ENCODE measurements at regions not wholly inside any gene's neighbourhood (a gene's known extent, or its start where the extent isn't known, plus 50 kb on each side); places are given as distances from the start of the nearest gene placed in this dataset.
"Not testable (repeated sequence)": the region's sequence is repeated elsewhere in the genome, so short reads cannot be mapped to it uniquely, and the experiment has no call there.

- no peaks in the 10 kb centered on the region for H3K36me3 ChIP-seq (ENCODE audit: insufficient read depth, low read length)
- H3K4me2 ChIP-seq (ENCODE audit: low read length), result no peak overlapping the region
- H3K9ac ChIP-seq (ENCODE audit: low read depth, low read length), result no peak overlapping the region
- H3K4me1 ChIP-seq (ENCODE audit: control insufficient read depth, insufficient read depth, low read length), result no peaks in the 10 kb centered on the region
- no peaks in the 10 kb centered on the region for H3K9me3 ChIP-seq (replicated peaks; ENCODE audit: low read length)
- no peaks in the 10 kb centered on the region for H3K27me3 ChIP-seq (ENCODE audit: control insufficient read depth, insufficient read depth, low read length)
- no peak overlapping the region for H3K4me3 ChIP-seq (ENCODE audit: low read length)
These were observed 793.5 kb upstream of the CNTN5 start for GRCh38 chr11:98227278-98227677.

DNA sequence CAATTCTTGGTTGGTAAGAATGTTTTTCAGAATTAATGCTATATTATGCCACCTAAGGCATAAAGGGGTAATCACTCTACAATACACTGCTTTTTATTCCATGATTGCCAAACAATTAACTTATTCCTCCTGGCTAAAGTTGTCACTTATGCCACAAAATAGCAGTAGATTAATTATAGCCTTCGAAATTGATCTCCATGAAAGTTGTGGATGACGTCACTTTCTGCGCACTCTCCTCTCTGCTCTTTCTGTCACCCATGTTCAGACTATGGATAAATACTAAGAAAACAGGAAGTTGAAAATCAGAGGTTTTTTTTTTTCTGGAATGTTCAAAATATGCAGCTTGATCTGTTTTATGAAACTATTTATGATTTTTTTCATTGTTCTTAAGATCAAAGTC lies 790.1 kb upstream of the CNTN5 start:
- H3K9me3 ChIP-seq (replicated peaks; ENCODE audit: low read length), result no peaks in the 10 kb centered on the region
- no peak overlapping the region for H3K4me3 ChIP-seq (ENCODE audit: low read length)
- H3K4me2 ChIP-seq (ENCODE audit: low read length), result no peak overlapping the region

DNA sequence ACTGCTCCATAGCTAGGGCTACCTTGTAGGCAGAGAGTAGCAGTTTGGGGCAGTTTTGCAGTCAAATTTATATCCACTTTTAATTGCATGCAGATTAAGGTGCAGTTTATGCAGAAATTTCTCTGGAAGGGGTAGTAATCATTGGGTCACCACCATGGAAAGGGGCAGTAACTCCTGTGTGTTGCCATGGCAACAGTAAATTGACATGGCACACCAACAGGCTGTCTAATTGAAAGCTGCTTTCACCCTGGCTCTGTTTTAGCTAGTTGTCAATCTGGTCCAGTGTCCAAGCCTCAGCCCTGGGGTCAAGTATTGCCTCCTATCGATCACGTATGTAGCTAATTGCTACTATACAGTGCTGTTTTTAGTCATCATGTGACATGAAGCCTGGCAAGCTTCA lies 786.1 kb upstream of the CNTN5 start:
- H3K9me3 ChIP-seq (replicated peaks; ENCODE audit: low read length), result no peaks in the 10 kb centered on the region
- no peak overlapping the region for H3K4me3 ChIP-seq (ENCODE audit: low read length)
- H3K4me1 ChIP-seq (ENCODE audit: control insufficient read depth, insufficient read depth, low read length), result no peaks in the 10 kb centered on the region
- H3K9ac ChIP-seq (ENCODE audit: low read depth, low read length), result no peak overlapping the region
- H3K4me2 ChIP-seq (ENCODE audit: low read length), result no peak overlapping the region
- no peaks in the 10 kb centered on the region for H3K36me3 ChIP-seq (ENCODE audit: insufficient read depth, low read length)
- H3K27me3 ChIP-seq (ENCODE audit: control insufficient read depth, insufficient read depth, low read length), result no peaks in the 10 kb centered on the region

More for the DNA sequence above, 790.1 kb upstream of the CNTN5 start:
- Histone ChIP-seq H3K4me1 (ENCODE audit: control insufficient read depth, insufficient read depth, low read length) (no peaks in the 10 kb centered on the region), H3K9ac (ENCODE audit: low read depth, low read length) (no peak overlapping the region), H3K27me3 (ENCODE audit: control insufficient read depth, insufficient read depth, low read length) (no peaks in the 10 kb centered on the region), H3K36me3 (ENCODE audit: insufficient read depth, low read length) (no peaks in the 10 kb centered on the region)

GRCh38 chr11:98243897-98244296 lies 776.9 kb upstream of the CNTN5 start:
- no peaks in the 10 kb centered on the region for H3K36me3 ChIP-seq (ENCODE audit: insufficient read depth, low read length)
- peaks cover 16% of the 10 kb centered on the region for H3K9me3 ChIP-seq (replicated peaks; ENCODE audit: low read length)

GRCh38 chr11:98260983-98261382 lies 759.8 kb upstream of the CNTN5 start:
- no peak overlapping the region for H3K4me3 ChIP-seq (ENCODE audit: low read length)
- no peak overlapping the region for H3K4me2 ChIP-seq (ENCODE audit: low read length)
- no peaks in the 10 kb centered on the region for H3K4me1 ChIP-seq (ENCODE audit: control insufficient read depth, insufficient read depth, low read length)

More at GRCh38 chr11:98243897-98244296, 776.9 kb upstream of the CNTN5 start:
- Histone ChIP-seq H3K4me2 (ENCODE audit: low read length) (no peak overlapping the region), H3K4me3 (ENCODE audit: low read length) (no peak overlapping the region), H3K4me1 (ENCODE audit: control insufficient read depth, insufficient read depth, low read length) (no peaks in the 10 kb centered on the region), H3K27me3 (ENCODE audit: control insufficient read depth, insufficient read depth, low read length) (no peaks in the 10 kb centered on the region), H3K9ac (ENCODE audit: low read depth, low read length) (no peak overlapping the region)

DNA sequence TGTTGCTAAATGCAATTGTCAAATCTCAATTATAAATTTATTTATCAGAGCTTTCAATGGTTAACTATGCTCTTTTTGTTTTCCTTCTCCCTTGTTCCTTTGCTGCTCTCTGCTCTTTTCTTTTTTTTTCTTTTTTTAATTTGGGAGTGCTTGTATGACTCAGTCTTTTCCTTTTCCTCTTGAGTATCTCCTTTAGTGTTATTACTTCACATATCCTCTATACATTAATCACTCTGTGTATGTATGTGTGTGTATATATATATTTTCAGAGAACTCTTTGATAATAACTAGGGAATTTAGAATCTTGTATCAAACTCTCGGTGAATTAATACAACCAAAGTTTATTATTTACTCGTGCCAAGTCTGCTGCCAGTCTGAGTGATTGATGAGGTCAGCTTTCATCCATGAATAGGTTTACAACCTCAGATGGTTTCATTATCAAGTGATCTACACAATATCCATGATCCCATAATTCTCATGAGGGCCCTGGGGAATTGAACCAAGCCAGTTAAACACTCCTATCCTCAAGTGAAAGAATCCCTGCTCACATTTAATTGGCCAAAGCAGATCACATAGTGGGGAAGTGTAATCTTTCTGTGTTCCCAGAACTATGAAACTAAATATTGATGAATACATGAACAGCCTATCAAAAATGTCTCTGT lies 743.4 kb upstream of the CNTN5 start:
- H3K27me3 ChIP-seq (ENCODE audit: control insufficient read depth, insufficient read depth, low read length), result no peaks in the 10 kb centered on the region
- no peak overlapping the region for H3K4me2 ChIP-seq (ENCODE audit: low read length)
- H3K4me3 ChIP-seq (ENCODE audit: low read length), result no peak overlapping the region

More at GRCh38 chr11:98260983-98261382, 759.8 kb upstream of the CNTN5 start:
- H3K27me3 ChIP-seq (ENCODE audit: control insufficient read depth, insufficient read depth, low read length), result no peaks in the 10 kb centered on the region
- H3K9me3 ChIP-seq (replicated peaks; ENCODE audit: low read length), result peaks cover 3% of the 10 kb centered on the region
- H3K36me3 ChIP-seq (ENCODE audit: insufficient read depth, low read length), result no peaks in the 10 kb centered on the region
- H3K9ac ChIP-seq (ENCODE audit: low read depth, low read length), result no peak overlapping the region

DNA sequence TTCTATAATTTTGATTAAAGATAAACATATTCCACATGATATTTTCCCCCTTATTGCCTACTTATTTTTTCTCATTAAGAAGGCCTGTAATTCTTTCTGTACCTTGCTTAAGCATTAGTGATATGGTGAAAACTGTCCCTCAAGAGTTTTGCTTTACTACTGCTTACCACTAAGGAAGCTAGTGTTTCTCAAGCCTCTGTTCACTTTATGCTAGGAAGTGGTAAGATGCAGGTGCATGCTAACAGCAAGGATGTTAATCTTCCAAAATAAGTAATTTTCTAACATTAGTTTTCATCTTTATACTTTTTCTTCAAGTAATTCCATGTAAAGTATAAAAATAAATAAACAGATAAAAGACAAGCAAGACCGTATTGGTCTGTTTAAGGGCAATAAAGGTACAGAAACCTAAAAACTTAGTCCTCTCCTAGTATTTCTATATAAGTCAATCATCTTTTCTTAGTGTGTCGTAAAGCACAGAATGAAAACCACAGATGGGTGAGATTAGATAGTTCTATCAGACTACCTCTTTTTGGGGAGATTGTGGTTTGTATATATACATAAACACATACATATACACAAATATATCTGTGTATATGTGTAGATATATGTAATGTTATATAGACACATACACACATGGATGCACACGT lies 731.0 kb upstream of the CNTN5 start:
- Histone ChIP-seq H3K9me3 (replicated peaks; ENCODE audit: low read length) (no peaks in the 10 kb centered on the region), H3K9ac (ENCODE audit: low read depth, low read length) (no peak overlapping the region), H3K4me3 (ENCODE audit: low read length) (no peak overlapping the region), H3K4me2 (ENCODE audit: low read length) (no peak overlapping the region), H3K4me1 (ENCODE audit: control insufficient read depth, insufficient read depth, low read length) (no peaks in the 10 kb centered on the region), H3K36me3 (ENCODE audit: insufficient read depth, low read length) (no peaks in the 10 kb centered on the region), H3K27me3 (ENCODE audit: control insufficient read depth, insufficient read depth, low read length) (no peaks in the 10 kb centered on the region)

More for the DNA sequence above, 743.4 kb upstream of the CNTN5 start:
- Histone ChIP-seq H3K4me1 (ENCODE audit: control insufficient read depth, insufficient read depth, low read length) (no peaks in the 10 kb centered on the region), H3K9ac (ENCODE audit: low read depth, low read length) (no peak overlapping the region), H3K9me3 (replicated peaks; ENCODE audit: low read length) (no peaks in the 10 kb centered on the region), H3K36me3 (ENCODE audit: insufficient read depth, low read length) (no peaks in the 10 kb centered on the region)

GRCh38 chr11:98296091-98296880 lies 724.5 kb upstream of the CNTN5 start:
- Histone ChIP-seq H3K4me2 (ENCODE audit: low read length) (no peak overlapping the region), H3K9ac (ENCODE audit: low read depth, low read length) (no peak overlapping the region), H3K9me3 (replicated peaks; ENCODE audit: low read length) (no peaks in the 10 kb centered on the region), H3K36me3 (ENCODE audit: insufficient read depth, low read length) (no peaks in the 10 kb centered on the region), H3K27me3 (ENCODE audit: control insufficient read depth, insufficient read depth, low read length) (no peaks in the 10 kb centered on the region), H3K4me1 (ENCODE audit: control insufficient read depth, insufficient read depth, low read length) (no peaks in the 10 kb centered on the region), H3K4me3 (ENCODE audit: low read length) (no peak overlapping the region)

GRCh38 chr11:98300719-98301118 lies 720.0 kb upstream of the CNTN5 start:
- Histone ChIP-seq H3K9me3 (replicated peaks; ENCODE audit: low read length) (peaks cover 5% of the 10 kb centered on the region), H3K9ac (ENCODE audit: low read depth, low read length) (no peak overlapping the region), H3K4me1 (ENCODE audit: control insufficient read depth, insufficient read depth, low read length) (no peaks in the 10 kb centered on the region), H3K27me3 (ENCODE audit: control insufficient read depth, insufficient read depth, low read length) (no peaks in the 10 kb centered on the region), H3K4me3 (ENCODE audit: low read length) (no peak overlapping the region), H3K36me3 (ENCODE audit: insufficient read depth, low read length) (no peaks in the 10 kb centered on the region), H3K4me2 (ENCODE audit: low read length) (no peak overlapping the region)

GRCh38 chr11:98307827-98308491 lies 712.8 kb upstream of the CNTN5 start:
- H3K9me3 ChIP-seq (replicated peaks; ENCODE audit: low read length), result peaks cover 3% of the 10 kb centered on the region
- H3K9ac ChIP-seq (ENCODE audit: low read depth, low read length), result no peak overlapping the region
- H3K4me2 ChIP-seq (ENCODE audit: low read length), result no peak overlapping the region
- no peaks in the 10 kb centered on the region for H3K4me1 ChIP-seq (ENCODE audit: control insufficient read depth, insufficient read depth, low read length)
- no peaks in the 10 kb centered on the region for H3K27me3 ChIP-seq (ENCODE audit: control insufficient read depth, insufficient read depth, low read length)
- H3K4me3 ChIP-seq (ENCODE audit: low read length), result no peak overlapping the region
- no peaks in the 10 kb centered on the region for H3K36me3 ChIP-seq (ENCODE audit: insufficient read depth, low read length)

DNA sequence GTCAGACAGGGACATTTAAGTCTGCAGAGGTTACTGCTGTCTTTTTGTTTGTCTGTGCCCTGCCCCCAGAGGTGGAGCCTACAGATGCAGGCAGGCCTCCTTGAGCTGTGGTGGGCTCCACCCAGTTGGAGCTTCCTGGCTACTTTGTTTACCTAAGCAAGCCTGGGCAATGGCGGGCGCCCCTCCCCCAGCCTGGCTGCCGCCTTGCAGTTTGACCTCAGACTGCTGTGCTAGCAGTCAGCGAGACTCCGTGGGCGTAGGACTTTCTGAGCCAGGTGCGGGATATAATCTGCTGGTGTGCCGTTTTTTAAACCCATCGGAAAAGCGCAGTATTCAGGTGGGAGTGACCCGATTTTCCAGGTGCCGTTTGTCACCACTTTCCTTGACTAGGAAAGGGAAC lies 690.4 kb upstream of the CNTN5 start:
- not testable (repeated sequence) for H3K36me3 ChIP-seq (ENCODE audit: insufficient read depth, low read length); H3K4me3 ChIP-seq (ENCODE audit: low read length); H3K27me3 ChIP-seq (ENCODE audit: control insufficient read depth, insufficient read depth, low read length); H3K9me3 ChIP-seq (replicated peaks; ENCODE audit: low read length); H3K4me1 ChIP-seq (ENCODE audit: control insufficient read depth, insufficient read depth, low read length); H3K9ac ChIP-seq (ENCODE audit: low read depth, low read length); H3K4me2 ChIP-seq (ENCODE audit: low read length)

Data from skeletal muscle satellite cell (primary cell).